ENCODE measurements at regions not wholly inside any gene's neighbourhood (a gene's known extent, or its start where the extent isn't known, plus 50 kb on each side); places are given as distances from the start of the nearest gene placed in this dataset.

GRCh38 chr5:74183041-74183440 is 457.5 kb downstream of the ENC1 start:
- no peak for TF ChIP-seq POLR2A (IDR thresholded peaks at IDR 0.05)
- TF ChIP-seq CTCF (IDR thresholded peaks at IDR 0.05), result no peak
- TF ChIP-seq EP300 (IDR thresholded peaks at IDR 0.05), result no peak

Measured in ovary (tissue), 3 donors.